AG04449 (cell line): ENCODE measurements at regions not wholly inside any gene's neighbourhood (a gene's known extent, or its start where the extent isn't known, plus 50 kb on each side); places are given as distances from the start of the nearest gene placed in this dataset.

ENCODE experiments used
- CTCF ChIA-PET: fragments of 350-600 bp; formaldehyde crosslinking; extraction: SDS; loops from one replicate; lab custom pipeline; 2021; ENCODE audit warnings: antibody characterized with exemption; lab: Yijun Ruan, JAX
- POLR2A ChIA-PET: fragments of 400-600, 350-600 bp; formaldehyde crosslinking; extraction: SDS; loops from one replicate; lab custom pipeline; 2020; ENCODE audit warnings: antibody characterized with exemption, inconsistent platforms; lab: Yijun Ruan, JAX
- DNase-seq: peaks from one replicate; pipeline ENCODE4 v3.0.0-alpha.2; 2010; ENCODE audit warnings: low read depth, low spot score
- H3K4me3 ChIP-seq: 2 replicates; pipeline ENCODE4 v1.5.1; 2011; ENCODE audit warnings: low read depth, mild to moderate bottlenecking, control low read depth, low read length
- CTCF ChIP-seq: IDR thresholded peaks from one replicate; pipeline ENCODE4 v1.5.1; 2011; ENCODE audit warnings: mild to moderate bottlenecking, moderate library complexity, low read length, control low read depth, inconsistent platforms; ENCODE audit not compliant: insufficient read depth; ENCODE audit errors: missing control alignments

- CTCF ChIA-PET, result interaction anchor here (0.7 to 7.9 kb wide), 3 partner anchors 29 to 187 kb away, joined by 3 to 46 read pairs (median 5); no protein-coding TSS in a partner anchor
- H3K4me3 ChIP-seq, result no peak overlapping the region
- POLR2A ChIA-PET, result no interaction called here
- DNase-seq, result no peak
- no peak for TF ChIP-seq CTCF
These were observed 147.7 kb upstream of the PKDCC start for GRCh38 chr2:41900101-41900577.

GRCh38 chr2:41902897-41903296 lies 144.9 kb upstream of the PKDCC start:
- ChIA-PET CTCF (interaction anchor here (1.3 kb wide), 1 partner anchor 30 kb away, joined by 3 read pairs; no protein-coding TSS in a partner anchor), POLR2A (no interaction called here)
- DNase-seq, result no peak
- no peak for TF ChIP-seq CTCF
- H3K4me3 ChIP-seq, result no peak overlapping the region

- DNase-seq, result no peak
- CTCF ChIA-PET, result interaction anchor here (1.3 to 2.4 kb wide), 2 partner anchors 30 to 34 kb away, joined by 3 to 12 read pairs; no protein-coding TSS in a partner anchor
These were observed 144.2 kb upstream of the PKDCC start for GRCh38 chr2:41903474-41904135.

GRCh38 chr2:41904459-41904858 lies 143.4 kb upstream of the PKDCC start:
- TF ChIP-seq CTCF, result no peak
- no peak for DNase-seq
- no peak overlapping the region for H3K4me3 ChIP-seq
- POLR2A ChIA-PET, result interaction anchor here (0.5 to 0.6 kb wide), 2 partner anchors 121 to 439 kb away, joined by 3 read pairs; no protein-coding TSS in a partner anchor
- CTCF ChIA-PET, result interaction anchor here (0.8 to 2.4 kb wide), 4 partner anchors 19 to 183 kb away, joined by 3 to 12 read pairs (median 5); no protein-coding TSS in a partner anchor

More at GRCh38 chr2:41903474-41904135, 144.2 kb upstream of the PKDCC start:
- no peak overlapping the region for H3K4me3 ChIP-seq
- no peak for TF ChIP-seq CTCF
- POLR2A ChIA-PET, result no interaction called here

GRCh38 chr2:41905597-41906337 lies 142.1 kb upstream of the PKDCC start:
- no peak for TF ChIP-seq CTCF
- POLR2A ChIA-PET, result no interaction called here
- CTCF ChIA-PET, result interaction anchor here (0.9 to 2.4 kb wide), 5 partner anchors 14 to 182 kb away, joined by 3 to 12 read pairs (median 5); no protein-coding TSS in a partner anchor
- H3K4me3 ChIP-seq, result no peak overlapping the region
- DNase-seq, result no peak
